Activated CD4-positive, alpha-beta T cell treated with anti-CD3 and anti-CD28 coated beads, Interleukin-2, amount 50 U/mL, for 16 hours (primary cell): ENCODE measurements at regions not wholly inside any gene's neighbourhood (a gene's known extent, or its start where the extent isn't known, plus 50 kb on each side); places are given as distances from the start of the nearest gene placed in this dataset.
"Not testable (repeated sequence)": the region's sequence is repeated elsewhere in the genome, so short reads cannot be mapped to it uniquely, and the experiment has no call there.

Source experiments
- DNase-seq: peaks from one replicate; pipeline ENCODE4 v3.0.0-alpha.2; 2020

DNA sequence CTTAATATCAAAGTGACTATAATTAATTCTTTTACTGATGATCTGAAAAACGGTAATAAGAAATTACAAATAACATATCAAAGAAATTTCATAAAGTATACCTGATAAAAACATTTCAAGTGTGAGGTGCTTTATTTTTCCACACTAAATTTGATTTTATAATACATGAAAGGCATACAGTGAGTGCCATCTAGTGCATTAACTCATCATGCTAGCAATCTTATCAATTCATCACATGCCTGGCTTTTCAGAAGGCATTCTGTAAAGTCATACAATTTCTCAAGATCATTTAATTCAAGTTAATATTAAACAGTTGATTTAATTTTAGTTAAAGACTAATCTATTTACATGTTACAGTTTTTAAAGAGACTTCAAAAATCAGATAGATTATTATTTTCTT, 1020.9 kb downstream of the GATA3 start:
- no peak for DNase-seq

DNA sequence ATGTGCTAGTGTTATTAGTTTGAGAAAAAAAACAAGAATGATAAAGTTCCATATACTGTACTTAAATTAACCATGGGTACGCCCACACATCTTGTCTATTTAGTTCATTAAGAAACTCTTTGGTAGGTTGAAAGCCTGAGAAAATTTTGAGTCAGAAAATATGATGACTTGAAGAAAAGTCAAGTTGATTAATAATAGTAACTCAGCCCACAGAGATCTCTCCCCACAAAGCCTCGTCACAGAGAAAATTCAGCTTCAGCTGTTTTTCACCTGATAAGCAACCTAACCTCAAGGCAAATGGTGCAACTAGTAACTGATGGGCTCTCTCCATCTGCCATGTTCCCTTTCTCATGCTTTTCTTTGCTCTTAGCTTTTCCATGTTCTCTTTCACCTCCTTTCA, 1021.6 kb downstream of the GATA3 start:
- DNase-seq: no peak

DNA sequence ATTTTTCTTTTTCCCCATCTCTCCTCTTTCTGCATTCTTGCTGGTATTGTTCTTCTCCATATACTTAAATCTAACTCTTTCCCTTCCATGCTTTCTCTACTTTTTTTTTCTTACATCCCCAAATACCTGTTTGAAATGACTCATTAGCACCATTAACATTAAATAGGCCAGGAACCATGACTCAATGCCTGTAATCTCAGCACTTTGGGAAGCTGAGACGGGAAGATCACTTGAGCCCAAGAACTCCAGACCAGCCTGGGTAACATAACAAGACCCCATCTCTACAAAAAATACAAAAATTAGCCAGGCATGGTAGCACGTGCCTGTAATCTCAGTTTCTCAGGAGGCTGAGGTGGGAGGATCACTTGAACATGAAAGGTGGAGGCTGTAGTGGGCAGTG, 1026.8 kb downstream of the GATA3 start:
- no peak for DNase-seq

DNA sequence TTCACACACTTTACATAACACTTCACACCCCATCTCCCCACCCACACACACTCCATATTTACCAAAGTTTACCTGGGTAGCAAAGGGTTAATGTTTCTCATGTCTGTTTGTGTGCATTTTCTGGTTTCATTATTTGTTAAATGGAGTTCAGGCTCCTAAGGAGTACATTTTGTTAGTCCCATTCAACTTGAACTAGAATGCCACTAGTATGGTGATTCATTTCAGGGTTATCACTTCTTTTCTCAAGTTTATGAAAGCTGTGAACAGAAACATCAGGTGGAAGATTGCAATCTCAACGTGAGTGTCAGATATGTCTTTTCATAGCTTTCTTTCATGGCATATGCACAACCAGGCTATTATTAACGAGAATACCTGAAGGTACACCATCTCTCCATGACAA, 1027.5 kb downstream of the GATA3 start:
- peak; percentile 53 for DNase-seq

DNA sequence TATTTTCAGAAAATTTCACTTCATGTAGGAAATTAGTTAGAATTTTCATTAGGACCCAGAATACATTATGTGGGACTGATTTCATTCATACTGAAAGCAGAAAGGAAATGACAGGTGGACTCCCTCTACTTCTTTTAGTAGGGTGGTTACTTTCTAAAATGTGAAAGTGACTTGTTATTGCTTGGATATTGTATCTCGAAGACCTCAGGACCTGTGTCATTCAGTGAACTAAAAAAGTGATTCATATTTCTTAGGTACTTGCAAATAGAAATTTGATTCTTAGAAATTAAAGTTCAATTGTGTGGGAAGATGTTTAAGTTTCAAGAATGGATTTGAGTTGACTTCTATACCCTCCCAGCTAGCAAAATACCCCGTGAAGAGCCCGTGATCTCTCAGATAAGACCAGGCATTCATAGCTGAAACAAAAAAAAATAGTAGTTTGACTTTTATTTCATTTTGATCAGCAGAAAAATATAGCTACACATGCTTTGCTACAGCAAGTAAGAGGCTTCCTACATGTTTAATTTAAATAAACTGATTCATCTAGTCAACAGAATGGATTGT, 1037.1 kb downstream of the GATA3 start:
- peak; percentile 53 for DNase-seq

DNA sequence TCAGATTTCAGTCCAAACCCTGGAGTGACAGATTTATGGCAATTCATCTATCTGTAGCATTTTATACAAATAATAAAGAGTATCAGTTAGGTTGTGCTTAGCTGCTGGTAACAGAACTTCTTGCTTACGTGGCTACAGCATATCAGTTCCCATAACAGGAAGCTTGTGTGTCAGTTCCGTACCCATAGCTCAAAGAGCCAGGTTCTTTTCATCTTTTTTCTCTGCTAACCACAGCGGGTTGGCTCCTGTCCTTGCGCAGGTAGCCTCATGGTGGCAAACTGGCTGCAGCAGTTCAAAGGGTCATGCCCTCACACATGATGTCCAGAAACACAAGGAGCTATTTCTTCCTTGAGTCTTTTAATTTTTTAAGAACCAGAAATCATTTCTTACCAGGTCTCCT, 1041.8 kb downstream of the GATA3 start:
- peak; percentile 12 for DNase-seq

DNA sequence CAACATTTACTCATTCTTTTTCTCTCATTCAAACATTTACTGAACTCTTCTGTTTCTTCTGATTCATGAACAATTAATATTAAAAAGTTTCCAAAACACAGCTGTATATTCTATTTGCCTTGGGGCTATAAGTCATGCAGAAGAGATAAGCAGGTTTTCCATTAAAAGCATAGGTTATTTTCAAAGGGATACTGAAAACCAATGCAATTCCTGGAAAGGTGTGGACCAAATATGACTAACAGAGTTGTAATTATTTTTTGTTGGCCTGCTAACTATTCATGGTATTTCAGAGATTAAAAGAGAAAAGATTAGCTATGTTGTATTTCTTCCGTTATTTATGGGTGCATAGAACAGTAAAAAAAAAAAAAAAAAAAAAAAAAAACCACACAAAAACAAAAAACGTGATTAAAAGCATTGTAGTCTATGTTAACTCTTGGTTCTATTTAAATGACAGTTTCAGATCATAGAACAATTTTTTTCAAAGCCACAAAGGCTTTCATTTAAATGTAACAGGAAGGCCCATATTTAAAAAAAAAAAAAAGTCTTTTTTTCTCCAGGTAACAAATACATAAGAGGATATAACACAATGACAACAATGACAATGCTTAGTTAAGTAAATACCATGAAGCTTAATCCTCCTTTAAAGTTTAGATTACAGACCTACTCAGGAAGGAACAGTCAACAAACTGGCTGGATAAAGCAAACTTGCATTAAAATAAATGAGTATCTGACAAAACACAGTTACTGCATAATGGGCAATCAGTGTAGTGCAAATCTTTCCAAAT, 1042.9 kb downstream of the GATA3 start:
- DNase-seq: no peak

DNA sequence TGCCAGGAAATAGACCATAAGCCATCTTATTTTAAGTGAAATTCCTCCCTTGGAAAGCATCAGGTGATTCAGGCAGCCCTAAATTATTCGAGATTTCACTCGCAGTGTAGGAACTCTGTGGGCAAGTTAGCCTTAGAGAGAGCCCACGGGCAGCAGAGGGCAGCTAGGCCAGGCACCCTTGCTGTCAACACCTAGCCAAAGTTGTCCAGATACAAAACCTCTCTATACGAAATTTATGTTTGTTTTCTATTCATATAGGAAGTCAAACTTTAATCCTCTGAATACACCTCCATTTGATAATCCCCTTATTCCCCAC, 1043.5 kb downstream of the GATA3 start:
- no peak for DNase-seq

DNA sequence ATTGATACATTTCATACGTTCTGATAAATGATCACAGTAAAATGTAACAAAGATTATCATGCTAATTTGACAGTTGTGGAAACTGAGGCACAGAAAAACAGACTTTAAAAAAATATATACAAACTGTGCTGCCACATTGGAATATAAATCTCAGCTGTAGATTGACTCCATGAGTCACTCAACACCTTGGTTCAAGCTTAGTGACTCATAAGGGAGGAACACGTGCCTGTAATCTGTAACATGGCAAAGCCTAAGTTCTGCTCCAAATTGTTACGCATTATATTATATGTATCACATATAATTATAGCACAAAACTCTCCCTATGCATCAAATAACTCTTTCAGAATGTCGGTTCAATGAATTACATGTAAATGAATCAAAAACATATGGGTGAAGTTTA, 1047.5 kb downstream of the GATA3 start:
- no peak for DNase-seq

DNA sequence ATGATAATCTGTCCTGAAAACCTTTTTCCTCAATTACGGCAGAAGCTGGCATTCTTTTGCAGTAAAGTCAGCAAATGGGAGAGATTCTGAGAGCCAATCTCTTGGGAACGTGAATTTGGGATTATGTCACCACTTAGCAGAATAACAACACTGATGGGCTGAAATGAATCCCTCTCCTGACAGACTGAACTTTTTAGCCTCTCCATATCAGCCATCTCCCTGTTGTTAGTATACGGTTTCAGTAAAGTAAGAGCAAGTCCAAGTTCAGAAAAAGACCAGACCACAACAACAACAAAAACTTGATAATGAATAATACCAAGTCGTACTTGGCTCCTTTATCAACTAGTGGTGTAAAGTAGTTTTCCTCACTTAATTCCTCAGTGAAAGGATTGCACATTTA, 1048.8 kb downstream of the GATA3 start:
- no peak for DNase-seq

DNA sequence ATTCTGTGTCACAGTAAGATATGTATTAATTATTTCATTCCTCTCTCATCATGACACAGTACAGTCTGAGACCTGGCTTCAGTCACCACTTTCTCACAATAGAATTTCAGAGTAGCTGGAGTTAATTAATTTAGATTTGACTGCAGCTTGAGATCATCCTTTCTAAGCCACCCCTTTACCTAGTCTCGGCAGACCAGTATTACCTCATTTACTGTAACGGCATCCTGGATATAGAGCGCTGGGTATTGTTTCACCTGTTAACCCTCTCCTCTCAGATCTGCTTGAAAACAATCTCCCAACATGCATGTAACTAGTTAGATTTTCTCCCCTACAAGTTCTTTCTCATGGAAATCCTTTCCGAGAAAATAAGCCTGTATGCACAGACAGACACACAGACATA, 1057.5 kb downstream of the GATA3 start:
- no peak for DNase-seq

DNA sequence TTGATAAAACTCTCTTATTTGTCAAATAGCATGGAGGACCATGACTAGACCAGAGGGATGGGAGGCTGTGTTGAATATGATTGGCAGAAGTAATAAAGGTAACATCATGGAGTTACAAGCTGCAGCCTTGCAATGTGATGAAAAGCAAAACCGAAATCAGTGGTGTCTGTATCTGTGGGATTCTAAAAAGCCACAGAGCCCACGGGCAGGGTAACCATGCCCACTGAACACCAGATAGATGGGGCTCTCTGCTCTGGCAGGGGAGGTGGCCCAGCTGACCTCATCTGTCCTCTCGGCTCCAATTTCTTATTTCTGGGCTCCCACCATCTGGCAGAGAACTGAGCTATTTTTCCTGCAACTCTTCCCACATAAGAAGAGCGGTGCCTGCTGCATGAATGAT, 1072.2 kb downstream of the GATA3 start:
- no peak for DNase-seq

DNA sequence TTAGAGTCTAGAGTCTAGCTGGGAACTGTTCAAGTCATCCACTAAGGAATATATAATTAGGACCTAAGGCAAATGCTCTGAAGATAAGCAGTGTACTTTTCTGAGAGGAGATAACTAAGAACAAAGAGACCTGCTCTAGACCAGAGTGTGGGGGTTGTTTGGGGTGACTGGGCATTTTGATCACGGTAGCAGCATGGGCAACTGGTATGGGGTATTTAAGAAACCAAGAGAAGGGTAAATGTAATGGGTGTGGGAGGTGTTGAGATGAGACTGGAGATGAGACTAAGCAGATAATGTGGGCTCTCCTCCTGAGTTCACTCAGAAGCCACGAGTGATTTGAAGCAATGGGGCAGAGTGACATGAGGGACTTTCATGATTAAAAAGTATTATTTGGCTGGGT, 1082.9 kb downstream of the GATA3 start:
- DNase-seq: no peak

DNA sequence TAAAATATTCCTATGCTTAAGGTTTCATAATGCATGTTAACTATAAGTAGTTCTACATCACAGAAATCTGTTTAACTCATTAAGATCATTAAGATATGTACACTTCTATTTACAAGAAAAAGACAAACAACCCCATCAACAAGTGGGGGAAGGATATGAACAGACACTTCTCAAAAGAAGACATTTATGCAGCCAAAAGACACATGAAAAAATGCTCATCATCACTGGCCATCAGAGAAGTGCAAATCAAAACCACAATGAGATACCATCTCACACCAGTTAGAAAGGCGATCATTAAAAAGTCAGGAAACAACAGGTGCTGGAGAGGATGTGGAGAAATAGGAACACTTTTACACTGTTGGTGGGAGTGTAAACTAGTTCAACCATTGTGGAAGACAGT, 1084.3 kb downstream of the GATA3 start:
- not testable (repeated sequence) for DNase-seq

DNA sequence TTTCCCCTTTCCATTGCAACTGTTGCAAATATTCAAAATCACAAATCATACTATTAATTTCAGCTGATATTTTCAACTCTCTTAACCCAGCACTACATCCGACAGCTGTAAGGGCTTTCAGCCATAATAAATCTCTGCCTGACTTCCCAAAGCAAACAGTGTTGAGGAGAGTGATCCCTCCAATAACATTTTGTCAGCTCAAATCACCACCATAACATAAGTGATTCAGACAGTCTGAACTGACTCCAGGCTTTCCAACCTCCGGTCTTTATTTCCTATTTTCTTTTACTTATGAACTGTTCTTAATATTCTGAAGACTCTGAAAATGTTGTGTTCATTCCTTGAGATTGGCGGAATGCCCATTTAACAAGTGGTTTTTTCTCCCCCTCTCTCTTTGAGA, 1085.9 kb downstream of the GATA3 start:
- no peak for DNase-seq

DNA sequence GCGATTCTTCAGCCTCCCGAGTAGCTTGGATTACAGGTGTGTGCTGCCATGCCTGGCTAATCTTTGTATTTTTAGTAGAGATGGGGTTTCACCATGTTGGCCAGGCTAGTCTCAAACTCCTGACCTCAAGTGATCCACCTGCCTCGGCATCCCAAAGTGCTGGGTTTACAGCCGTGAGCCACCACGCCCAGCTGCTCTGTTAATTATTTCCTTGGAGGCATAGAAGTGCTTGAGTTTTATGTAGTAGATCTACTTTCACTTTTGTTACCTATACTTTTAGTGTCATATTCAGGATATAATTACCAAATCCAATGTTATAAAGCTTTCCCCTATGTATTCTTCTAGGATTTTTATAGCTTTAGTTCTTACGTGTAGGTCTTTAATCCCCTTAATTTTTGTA, 1093.0 kb downstream of the GATA3 start:
- DNase-seq: no peak

DNA sequence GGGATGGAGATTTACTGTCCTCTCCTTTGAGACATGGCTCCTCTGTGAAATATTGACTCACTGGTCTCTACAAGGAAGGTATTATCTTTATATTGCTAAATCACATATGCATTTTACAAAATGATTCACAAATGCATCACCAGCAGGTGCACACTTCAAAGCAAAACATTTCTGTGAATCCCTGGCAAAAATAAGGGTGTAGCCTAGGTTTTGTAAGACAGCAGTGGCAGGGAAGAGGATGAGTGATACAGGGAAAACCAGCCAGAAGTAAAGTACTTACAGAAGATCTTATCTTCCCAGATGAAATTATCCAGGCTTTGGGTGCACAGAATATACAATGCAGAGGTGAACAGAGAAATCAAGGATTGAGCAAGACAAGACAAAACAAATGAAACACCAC, 1094.6 kb downstream of the GATA3 start:
- DNase-seq: no peak

DNA sequence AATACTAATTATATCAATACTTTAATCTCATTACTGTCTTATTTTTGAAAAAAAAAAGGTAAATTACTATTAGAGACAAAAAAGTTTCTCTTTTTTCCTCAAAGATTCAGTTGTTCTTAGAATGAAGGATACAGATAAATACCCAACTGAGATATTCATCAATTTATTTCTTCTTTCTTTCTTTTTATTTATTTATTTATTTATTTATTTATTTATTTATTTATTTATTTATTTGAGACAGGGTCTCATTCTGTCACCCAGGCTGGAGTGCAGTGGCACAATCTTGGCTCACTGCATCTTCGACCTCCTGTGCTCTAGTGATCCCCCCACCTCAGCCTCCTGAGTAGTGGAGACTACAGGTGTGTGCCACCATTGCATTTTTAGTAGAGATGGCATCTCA, 1098.6 kb downstream of the GATA3 start:
- DNase-seq: not testable (repeated sequence)

DNA sequence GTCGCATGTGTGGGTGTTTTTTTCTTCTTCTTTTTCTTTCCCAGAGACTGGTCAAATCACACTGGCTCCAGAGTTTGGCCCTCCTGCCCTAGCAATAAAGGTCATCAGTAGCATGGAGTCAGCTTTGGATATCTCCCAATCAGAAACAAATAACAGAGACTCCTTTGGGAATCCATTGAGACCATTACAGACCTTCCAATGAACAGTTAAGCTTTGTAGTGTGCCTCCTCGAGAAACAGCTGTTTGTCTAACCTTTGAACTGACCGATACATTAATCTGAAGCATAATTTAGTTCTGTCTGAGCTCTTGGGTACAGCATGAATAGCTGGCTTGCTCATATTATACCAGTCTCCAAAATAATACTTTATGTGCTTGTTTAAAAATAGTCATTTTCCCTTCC, 1103.2 kb downstream of the GATA3 start:
- DNase-seq: no peak

DNA sequence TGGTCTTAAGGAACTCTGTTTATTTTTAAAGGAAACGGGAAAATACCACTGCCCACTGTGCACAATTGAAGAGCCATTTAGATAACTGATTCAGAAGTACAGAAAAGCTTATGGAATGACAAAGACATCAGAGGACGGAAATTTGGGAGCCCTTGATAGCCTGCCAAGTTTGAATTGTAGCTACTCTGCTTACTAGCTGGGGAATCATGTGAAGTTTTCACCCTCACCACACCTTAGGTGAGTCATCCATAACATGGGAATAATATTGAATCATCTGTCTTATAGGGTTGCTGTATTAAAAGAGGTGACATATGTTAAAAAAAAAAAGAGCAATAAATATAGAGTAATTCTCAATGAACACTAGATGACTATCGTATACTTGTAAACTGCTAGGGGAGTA, 1104.2 kb downstream of the GATA3 start:
- no peak for DNase-seq

DNA sequence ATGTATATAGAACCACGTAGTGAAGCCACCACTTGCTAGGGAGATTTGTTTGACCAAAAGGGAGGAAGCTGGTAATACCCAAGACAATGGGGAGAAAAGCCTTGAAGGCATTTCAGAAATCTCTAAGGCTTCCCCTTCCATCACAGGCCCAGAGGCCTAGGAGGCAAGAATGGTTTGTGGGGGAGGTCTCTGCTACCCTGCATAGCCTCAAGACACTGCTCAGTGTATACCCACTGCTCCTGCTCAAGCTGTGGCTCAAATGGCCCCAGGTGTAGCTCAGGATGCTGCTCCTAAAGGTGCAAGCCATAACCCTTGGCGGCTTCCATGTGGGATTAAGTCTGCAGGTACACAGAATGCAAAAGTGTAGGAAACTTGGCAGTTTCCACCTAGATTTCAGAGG, 1105.8 kb downstream of the GATA3 start:
- DNase-seq: no peak

DNA sequence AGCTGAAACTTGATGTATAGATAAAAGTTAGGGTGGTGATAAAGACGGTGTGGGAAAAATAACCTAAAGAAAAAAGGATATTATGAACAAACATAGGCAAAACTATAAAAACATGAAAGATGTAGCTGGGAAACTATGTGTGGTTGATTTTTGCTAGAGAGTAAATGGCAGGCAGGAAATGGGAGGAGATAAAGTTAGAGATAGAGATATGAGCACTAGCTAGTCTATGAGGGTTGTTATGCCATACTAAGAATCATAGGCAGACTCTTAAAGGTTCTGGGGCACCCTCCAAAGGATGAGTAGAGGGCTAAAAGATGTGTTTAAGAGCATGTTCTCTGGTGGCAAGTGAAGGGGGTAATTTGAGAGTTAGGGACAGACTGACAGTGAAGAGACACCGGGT, 1109.2 kb downstream of the GATA3 start:
- DNase-seq: no peak

DNA sequence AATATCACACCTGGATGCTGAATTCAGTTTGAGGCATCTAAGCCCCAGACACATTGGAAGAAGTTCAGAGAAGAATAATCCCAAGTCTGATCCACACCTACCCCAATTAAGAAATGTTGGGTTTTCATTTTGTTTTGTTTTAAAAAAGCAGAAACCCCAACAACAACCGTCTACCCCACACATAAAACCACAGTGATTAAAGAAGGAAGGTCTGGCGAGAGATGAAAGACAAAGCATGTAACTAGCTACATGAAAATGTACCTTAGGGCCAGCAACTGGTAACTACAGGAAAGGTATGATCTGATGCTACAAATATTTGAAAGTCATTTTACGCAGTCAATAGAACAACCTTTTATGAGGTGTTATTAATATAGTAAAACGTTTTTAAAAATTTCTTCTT, 1112.3 kb downstream of the GATA3 start:
- DNase-seq: no peak

DNA sequence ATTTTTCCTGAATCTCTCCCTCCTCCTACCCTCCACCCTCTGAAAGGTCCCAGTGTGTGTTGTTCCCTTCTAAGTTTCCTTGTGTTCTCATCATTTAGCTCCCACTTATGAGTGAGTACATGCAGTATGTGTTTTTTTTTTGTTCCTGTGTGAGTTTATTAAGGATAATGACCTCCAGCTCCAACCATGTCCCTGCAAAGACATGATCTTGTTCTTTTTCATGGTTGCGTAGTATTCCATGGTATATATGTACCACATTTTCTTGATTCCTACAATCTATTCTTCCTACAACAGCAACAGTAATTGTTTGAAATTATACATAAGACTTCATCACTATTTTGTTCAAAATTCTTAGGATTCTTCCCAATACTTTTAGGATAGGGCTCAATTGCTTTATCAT, 1117.8 kb downstream of the GATA3 start:
- no peak for DNase-seq

DNA sequence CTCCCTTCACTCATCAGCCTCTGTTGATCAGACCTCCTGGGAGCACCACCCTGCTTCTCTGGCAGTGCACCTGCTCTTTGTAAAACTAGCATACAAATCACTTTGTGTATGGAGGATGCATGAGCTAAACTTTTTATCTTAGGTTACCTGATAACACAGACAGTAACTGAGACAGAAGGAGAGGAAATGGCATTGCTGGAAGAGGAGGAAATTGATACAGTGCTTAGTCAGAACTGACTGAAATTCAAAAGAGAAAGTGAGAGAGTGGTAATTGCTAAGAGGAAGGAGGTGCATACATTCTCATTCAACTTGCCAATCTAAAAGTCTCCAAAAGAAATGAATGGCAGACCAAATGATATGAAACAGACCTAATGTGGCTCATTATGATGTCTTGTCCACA, 1120.7 kb downstream of the GATA3 start:
- DNase-seq: peak; percentile 59
